ENCODE measurements at regions not wholly inside any gene's neighbourhood (a gene's known extent, or its start where the extent isn't known, plus 50 kb on each side); places are given as distances from the start of the nearest gene placed in this dataset.
A peak's percentile ranks its signal among the peaks of the same experiment; 100 is the strongest.
"Not testable (repeated sequence)": the region's sequence is repeated elsewhere in the genome, so short reads cannot be mapped to it uniquely, and the experiment has no call there.

GRCh38 chr4:28481565-28481964 is 1620.9 kb downstream of the STIM2 start:
- no peak for DNase-seq (ENCODE audit: low read depth)

GRCh38 chr4:28482580-28483270 is 1622.1 kb downstream of the STIM2 start:
- DNase-seq (ENCODE audit: low read depth), result no peak

GRCh38 chr4:28488021-28488420 is 1627.4 kb downstream of the STIM2 start:
- DNase-seq (ENCODE audit: low read depth), result no peak

GRCh38 chr4:28490669-28491068 is 1630.0 kb downstream of the STIM2 start:
- DNase-seq (ENCODE audit: low read depth), result no peak

GRCh38 chr4:28505064-28505463 is 1644.4 kb downstream of the STIM2 start:
- no peak for DNase-seq (ENCODE audit: low read depth)

GRCh38 chr4:28508636-28509035 is 1648.0 kb downstream of the STIM2 start:
- no peak for DNase-seq (ENCODE audit: low read depth)

GRCh38 chr4:28514766-28515165 is 1654.1 kb downstream of the STIM2 start:
- not testable (repeated sequence) for DNase-seq (ENCODE audit: low read depth)

GRCh38 chr4:28518561-28519165 is 1658.0 kb downstream of the STIM2 start:
- no peak for DNase-seq (ENCODE audit: low read depth)

GRCh38 chr4:28523681-28524190 is 1663.1 kb downstream of the STIM2 start:
- DNase-seq (ENCODE audit: low read depth), result no peak

GRCh38 chr4:28536124-28536523 is 1675.5 kb downstream of the STIM2 start:
- no peak for DNase-seq (ENCODE audit: low read depth)

GRCh38 chr4:28545986-28546385 is 1685.3 kb downstream of the STIM2 start:
- DNase-seq (ENCODE audit: low read depth), result no peak

GRCh38 chr4:28548136-28548535 is 1687.5 kb downstream of the STIM2 start:
- DNase-seq (ENCODE audit: low read depth), result no peak

GRCh38 chr4:28548594-28548993 is 1688.0 kb downstream of the STIM2 start:
- no peak for DNase-seq (ENCODE audit: low read depth)

- no peak for DNase-seq (ENCODE audit: low read depth)
Observed at GRCh38 chr4:28555866-28556265, 1695.2 kb downstream of the STIM2 start.

- DNase-seq (ENCODE audit: low read depth), result peak; percentile 37
Observed at GRCh38 chr4:28557755-28558154, 1697.1 kb downstream of the STIM2 start.

GRCh38 chr4:28558895-28559294 is 1698.3 kb downstream of the STIM2 start:
- no peak for DNase-seq (ENCODE audit: low read depth)

GRCh38 chr4:28562913-28563312 is 1702.3 kb downstream of the STIM2 start:
- no peak for DNase-seq (ENCODE audit: low read depth)

- no peak for DNase-seq (ENCODE audit: low read depth)
Observed at GRCh38 chr4:28565396-28565795, 1704.8 kb downstream of the STIM2 start.

- no peak for DNase-seq (ENCODE audit: low read depth)
Observed at GRCh38 chr4:28600958-28601357, 1740.3 kb downstream of the STIM2 start.

- no peak for DNase-seq (ENCODE audit: low read depth)
Observed at GRCh38 chr4:28621591-28621990, 1761.0 kb downstream of the STIM2 start.

- no peak for DNase-seq (ENCODE audit: low read depth)
Observed at GRCh38 chr4:28636971-28637370, 1776.3 kb downstream of the STIM2 start.

- no peak for DNase-seq (ENCODE audit: low read depth)
Observed at GRCh38 chr4:28639747-28640146, 1779.1 kb downstream of the STIM2 start.

GRCh38 chr4:28654618-28655017 is 1794.0 kb downstream of the STIM2 start:
- DNase-seq (ENCODE audit: low read depth), result no peak

- DNase-seq (ENCODE audit: low read depth), result no peak
Observed at GRCh38 chr4:28665306-28665705, 1804.7 kb downstream of the STIM2 start.

Measured in GM04504 (cell line).